Brain microvascular endothelial cell (primary cell): ENCODE measurements at regions not wholly inside any gene's neighbourhood (a gene's known extent, or its start where the extent isn't known, plus 50 kb on each side); places are given as distances from the start of the nearest gene placed in this dataset.

Experiments used
- DNase-seq: peaks from one replicate; pipeline ENCODE4 v3.0.0-alpha.2; 2020
- H3K27ac ChIP-seq: fragments of 250-450 bp; sonication (Bioruptor Pico); 2 replicates; pipeline ENCODE4 v1.5.1; 2020; ENCODE audit warnings: mild to moderate bottlenecking, moderate library complexity
- H3K27me3 ChIP-seq: fragments of 250-450 bp; sonication (Bioruptor Pico); replicated peaks from 2 replicates; pipeline ENCODE4 v1.5.1; 2020; ENCODE audit warnings: mild to moderate bottlenecking
- H3K36me3 ChIP-seq: fragments of 250-450 bp; sonication (Bioruptor Pico); replicated peaks from 2 replicates; pipeline ENCODE4 v1.5.1; 2020; ENCODE audit warnings: mild to moderate bottlenecking
- H3K4me3 ChIP-seq: 2 replicates; pipeline ENCODE4 v1.5.1; 2011; ENCODE audit warnings: low read depth, mild to moderate bottlenecking, control low read depth, low read length, moderate library complexity
- CTCF ChIP-seq: IDR thresholded peaks from 2 replicates; pipeline ENCODE4 v1.5.1; 2011; ENCODE audit warnings: low read depth, mild to moderate bottlenecking, moderate library complexity, low read length, control low read depth, inconsistent platforms; ENCODE audit errors: missing control alignments
- in situ Hi-C: cut with HindIII; loops from 2 replicates; pipeline ENCODE4 v1.10.0; 2017; ENCODE audit warnings: low sequenced_read_pairs, low pct_ligation_motif_present

- Histone ChIP-seq H3K27ac (no peak overlapping the region), H3K36me3 (no peaks in the 10 kb centered on the region), H3K27me3 (no peaks in the 10 kb centered on the region), H3K4me3 (no peak overlapping the region)
- TF ChIP-seq CTCF = no peak
- in situ Hi-C loops = no loop called here
- DNase-seq = no peak
Measured at GRCh38 chr3:94909726-94910125, 846.9 kb downstream of the NSUN3 start.

- Histone ChIP-seq H3K4me3 (no peak overlapping the region), H3K36me3 (no peaks in the 10 kb centered on the region), H3K27ac (no peak overlapping the region), H3K27me3 (no peaks in the 10 kb centered on the region)
- no peak for DNase-seq
- in situ Hi-C loops = no loop called here
- no peak for TF ChIP-seq CTCF
Measured at GRCh38 chr3:94912656-94913055, 849.8 kb downstream of the NSUN3 start.

GRCh38 chr3:94927175-94927574 is 864.3 kb downstream of the NSUN3 start:
- Histone ChIP-seq H3K27me3 (no peaks in the 10 kb centered on the region), H3K36me3 (no peaks in the 10 kb centered on the region), H3K4me3 (no peak overlapping the region), H3K27ac (no peak overlapping the region)
- in situ Hi-C loops = no loop called here
- TF ChIP-seq CTCF = no peak
- no peak for DNase-seq

GRCh38 chr3:94928921-94929320 is 866.1 kb downstream of the NSUN3 start:
- DNase-seq = peak; percentile 25
- Histone ChIP-seq H3K27ac (no peak overlapping the region), H3K4me3 (no peak overlapping the region), H3K27me3 (no peaks in the 10 kb centered on the region), H3K36me3 (no peaks in the 10 kb centered on the region)
- in situ Hi-C loops = no loop called here
- TF ChIP-seq CTCF = no peak

GRCh38 chr3:94935738-94936580 is 873.1 kb downstream of the NSUN3 start:
- Histone ChIP-seq H3K27me3 (no peaks in the 10 kb centered on the region), H3K36me3 (no peaks in the 10 kb centered on the region), H3K27ac (no peak overlapping the region), H3K4me3 (no peak overlapping the region)
- no peak for TF ChIP-seq CTCF
- in situ Hi-C loops = no loop called here
- DNase-seq = no peak

- Histone ChIP-seq H3K27ac (no peak overlapping the region), H3K4me3 (no peak overlapping the region), H3K36me3 (no peaks in the 10 kb centered on the region), H3K27me3 (no peaks in the 10 kb centered on the region)
- no peak for DNase-seq
- in situ Hi-C loops = no loop called here
- no peak for TF ChIP-seq CTCF
Measured at GRCh38 chr3:94937980-94938379, 875.1 kb downstream of the NSUN3 start.
